EH (cell line): ENCODE measurements at regions not wholly inside any gene's neighbourhood (a gene's known extent, or its start where the extent isn't known, plus 50 kb on each side); places are given as distances from the start of the nearest gene placed in this dataset.
"Not testable (repeated sequence)": the region's sequence is repeated elsewhere in the genome, so short reads cannot be mapped to it uniquely, and the experiment has no call there.

ENCODE experiments used
- DNase-seq: peaks from one replicate; pipeline ENCODE4 v3.0.0-alpha.2; 2015; ENCODE audit warnings: low read depth

GRCh38 chrX:97858592-97858991 lies 974.9 kb downstream of the RPA4 start:
- peak; percentile 27 for DNase-seq

- peak; percentile 59 for DNase-seq
Observed at GRCh38 chrX:97860226-97860625, 976.5 kb downstream of the RPA4 start.

- DNase-seq: no peak
Observed at GRCh38 chrX:97863261-97863660, 979.6 kb downstream of the RPA4 start.

DNA sequence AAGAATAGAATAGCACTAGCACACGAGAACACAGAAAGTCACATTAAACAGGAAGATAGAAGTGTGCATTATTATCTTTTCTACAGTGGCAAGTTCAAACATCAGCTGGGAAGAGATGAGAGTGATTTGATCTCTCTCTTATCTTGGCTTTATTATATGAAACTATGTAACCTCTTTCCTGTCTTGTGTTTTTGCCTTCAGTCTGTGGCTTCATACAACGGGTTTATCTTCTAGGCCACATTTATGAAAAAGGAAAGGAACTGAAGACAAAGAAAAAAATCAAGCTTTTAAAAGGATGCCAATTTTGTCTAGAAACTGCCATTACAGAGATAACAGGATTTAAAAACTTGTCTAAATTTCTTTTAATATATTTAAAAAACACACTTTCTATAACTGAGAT lies 983.6 kb downstream of the RPA4 start:
- DNase-seq: no peak

- DNase-seq: peak; percentile 69
Observed at GRCh38 chrX:97876697-97877407, 993.1 kb downstream of the RPA4 start.

DNA sequence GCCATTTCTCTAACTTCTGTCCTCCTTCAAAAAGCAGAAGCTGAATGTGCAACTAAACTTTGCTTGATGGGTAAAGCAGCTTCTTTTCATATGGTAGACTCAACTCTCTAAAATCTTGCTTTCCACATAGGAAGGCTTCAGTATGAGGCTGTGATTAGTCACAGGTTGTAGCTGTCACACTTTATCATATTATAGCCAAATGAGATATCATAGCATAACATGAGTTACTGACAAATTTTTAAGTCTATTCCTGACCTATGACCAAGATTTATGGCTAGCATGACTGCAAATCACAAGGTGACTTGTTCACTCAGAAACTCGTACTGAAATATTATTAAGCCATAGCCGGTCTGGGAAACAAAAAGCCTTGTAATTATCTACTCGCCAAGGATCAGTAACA lies 998.6 kb downstream of the RPA4 start:
- DNase-seq: peak; percentile 15

DNA sequence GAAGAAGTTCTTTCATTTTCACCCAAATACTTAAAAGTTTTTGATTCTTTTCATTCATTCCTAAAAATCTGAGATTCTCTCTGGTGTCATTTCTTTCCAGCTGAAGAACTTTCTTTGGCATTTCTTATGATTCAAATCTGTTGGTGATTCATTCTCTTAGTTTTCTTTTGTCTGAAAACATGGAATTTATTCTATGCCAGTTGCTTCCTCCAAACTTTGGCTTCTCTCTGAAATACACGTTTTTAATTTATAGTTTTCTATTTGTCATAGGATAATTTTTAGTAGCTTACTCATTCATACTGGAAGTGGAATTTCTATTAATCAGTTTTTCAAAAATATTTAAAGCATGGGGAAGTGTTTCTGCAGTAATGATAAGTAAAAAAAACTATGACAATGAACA lies 1012.0 kb downstream of the RPA4 start:
- peak; percentile 73 for DNase-seq

DNA sequence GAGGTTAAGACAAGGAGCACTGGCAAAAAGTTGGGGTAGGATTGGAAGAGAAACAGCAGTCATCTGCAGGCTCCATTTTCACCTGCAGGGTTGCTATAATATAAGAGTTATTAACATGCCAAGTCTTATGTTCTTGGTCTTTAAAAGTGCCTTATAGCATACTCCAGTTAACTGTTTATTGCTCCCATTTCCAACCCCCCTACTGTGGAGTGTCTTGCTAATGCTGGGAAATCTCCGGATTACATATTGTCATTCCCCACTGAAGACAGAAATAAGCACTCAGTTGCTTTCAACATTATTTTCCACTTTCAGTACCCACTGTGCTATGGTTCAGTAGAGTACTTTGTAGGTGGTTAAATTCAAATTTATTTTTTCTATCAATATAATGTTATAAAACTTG lies 1014.3 kb downstream of the RPA4 start:
- DNase-seq: no peak

GRCh38 chrX:97898798-97899197 lies 1015.1 kb downstream of the RPA4 start:
- DNase-seq: peak; percentile 74

GRCh38 chrX:97907791-97908190 lies 1024.1 kb downstream of the RPA4 start:
- DNase-seq: no peak

DNA sequence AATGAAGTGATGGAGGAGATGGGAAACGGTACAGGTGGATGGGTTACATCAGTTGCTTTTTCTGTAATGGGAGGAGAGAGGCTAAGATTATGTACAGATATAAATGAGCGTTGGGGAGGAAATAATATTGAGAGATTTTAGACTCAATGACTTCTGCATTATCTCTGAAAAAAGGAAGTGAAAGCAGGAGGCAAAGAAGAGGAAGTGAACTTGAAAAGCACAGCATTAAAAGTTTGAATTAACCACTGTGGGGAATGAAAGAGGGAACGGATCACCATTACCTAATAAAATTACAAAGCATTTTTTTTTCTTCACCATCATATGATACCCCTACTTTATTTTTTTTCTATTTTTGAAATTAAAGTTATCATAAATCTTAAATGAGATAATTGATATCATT lies 1025.5 kb downstream of the RPA4 start:
- no peak for DNase-seq

GRCh38 chrX:97915390-97915789 lies 1031.7 kb downstream of the RPA4 start:
- DNase-seq: not testable (repeated sequence)

- not testable (repeated sequence) for DNase-seq
Observed at GRCh38 chrX:97921223-97921622, 1037.5 kb downstream of the RPA4 start.

GRCh38 chrX:97931586-97931985 lies 1047.9 kb downstream of the RPA4 start:
- DNase-seq: no peak

DNA sequence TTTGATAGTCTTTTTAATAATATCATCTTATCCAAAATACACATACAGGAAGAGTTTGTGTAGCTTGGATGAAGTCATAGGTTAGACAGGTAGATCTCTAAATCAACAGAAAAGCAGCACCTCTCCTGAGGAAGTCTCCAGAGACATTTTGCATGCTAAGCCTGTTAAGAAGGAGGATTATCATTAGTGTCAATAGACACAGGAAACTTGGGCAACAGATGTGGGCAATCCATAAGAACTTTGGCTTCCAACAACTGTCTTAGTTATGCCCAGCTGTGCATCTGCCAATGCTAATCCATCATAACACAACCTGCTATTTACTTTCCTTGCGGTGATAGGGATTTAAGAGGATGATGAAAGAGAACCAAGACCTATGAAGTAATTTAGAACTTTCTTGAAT lies 1052.6 kb downstream of the RPA4 start:
- DNase-seq: no peak

DNA sequence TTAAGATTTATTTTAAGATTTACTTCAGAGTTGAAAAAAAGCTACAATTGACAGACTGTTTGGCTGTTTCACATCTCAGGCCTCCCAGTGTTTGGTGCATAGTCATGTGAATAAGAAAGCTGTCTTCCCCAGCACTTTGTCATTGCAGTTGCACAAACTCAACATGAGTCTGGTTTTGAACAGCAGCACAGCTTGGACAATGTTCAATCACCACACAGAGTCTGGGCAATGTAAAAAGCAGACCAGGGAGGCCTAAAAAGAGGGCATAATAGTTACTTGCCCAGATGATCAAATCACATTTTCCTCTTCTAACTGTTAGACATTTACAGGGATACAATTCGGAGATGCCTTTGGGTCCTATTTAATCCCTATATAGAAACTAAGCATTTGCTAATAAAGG lies 1055.0 kb downstream of the RPA4 start:
- no peak for DNase-seq

- peak; percentile 7 for DNase-seq
Observed at GRCh38 chrX:97968376-97969163, 1084.9 kb downstream of the RPA4 start.

DNA sequence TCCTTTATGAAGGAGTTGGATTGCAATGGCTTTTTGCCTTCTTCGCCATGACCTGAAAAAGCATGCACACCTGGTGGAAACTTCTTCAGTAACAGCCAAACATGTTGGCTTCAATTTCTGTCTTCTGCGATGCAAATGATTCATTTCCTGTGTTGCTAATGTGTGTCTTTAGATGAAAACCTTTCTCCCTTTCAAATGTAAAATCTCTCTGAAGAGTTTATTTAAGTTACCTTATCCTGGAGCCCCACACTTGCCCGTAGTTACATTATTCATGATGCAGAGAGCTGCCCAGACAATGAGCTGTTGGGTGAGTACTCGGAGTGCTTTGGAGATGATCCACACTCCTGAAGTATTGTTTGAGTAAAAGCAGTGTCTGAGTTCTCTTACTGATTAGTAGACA lies 1100.9 kb downstream of the RPA4 start:
- peak; percentile 1 for DNase-seq

DNA sequence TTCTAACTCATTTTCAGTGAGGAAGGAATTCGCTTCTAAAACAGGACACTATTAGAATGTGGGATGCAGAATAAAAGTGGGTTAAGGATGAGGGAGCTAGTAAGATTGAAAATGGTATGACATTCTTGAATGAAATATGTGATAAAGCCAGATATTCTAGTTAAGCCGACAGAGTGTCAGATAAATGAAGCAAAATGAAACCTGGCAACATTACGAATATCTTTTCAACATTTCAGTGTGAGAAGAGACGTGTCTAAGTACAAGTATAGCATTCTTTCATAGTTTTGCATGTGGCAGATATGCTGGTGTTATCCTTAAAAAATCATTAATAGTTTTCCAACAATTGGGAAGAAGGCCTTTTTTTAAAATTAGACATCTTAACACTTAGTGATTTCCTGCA lies 1101.4 kb downstream of the RPA4 start:
- no peak for DNase-seq

GRCh38 chrX:97987979-97988378 lies 1104.3 kb downstream of the RPA4 start:
- DNase-seq: no peak

DNA sequence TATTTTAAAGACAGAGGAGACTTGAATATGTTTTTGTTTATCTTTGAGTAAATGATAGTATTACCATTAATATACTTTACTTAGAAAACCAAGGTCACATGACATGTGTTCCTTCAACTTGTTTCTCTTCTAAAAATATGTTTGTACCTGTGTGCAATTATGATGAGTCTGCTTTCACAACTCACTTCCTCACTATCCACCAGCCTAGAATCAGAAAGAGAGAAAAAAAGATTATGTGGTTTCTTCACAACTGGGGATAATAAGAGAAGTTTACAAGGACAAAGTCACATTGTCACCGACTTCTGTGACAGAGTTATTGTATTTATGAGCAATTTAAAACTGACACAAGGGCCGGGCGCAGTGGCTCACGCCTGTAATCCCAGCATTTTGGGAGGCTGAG lies 1112.1 kb downstream of the RPA4 start:
- DNase-seq: no peak

DNA sequence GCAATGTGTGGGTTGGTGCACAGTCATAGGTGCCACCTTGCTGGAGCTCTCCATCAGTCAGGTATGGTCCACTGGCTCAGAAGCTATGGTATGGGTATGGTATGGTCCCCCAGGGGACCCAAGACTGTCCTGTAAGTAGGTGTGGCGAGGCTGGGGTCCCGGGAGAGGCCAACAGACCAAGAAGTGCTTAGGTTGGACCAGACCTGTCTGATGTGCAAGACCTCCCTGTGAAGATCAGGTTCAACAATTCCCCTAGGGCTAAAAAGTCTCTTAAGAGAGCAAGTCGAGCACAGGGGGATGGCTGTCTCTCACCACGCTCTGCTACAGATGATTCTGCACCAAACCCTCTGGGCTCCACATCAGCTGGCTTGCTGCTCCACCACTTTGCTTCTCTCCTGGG lies 1145.0 kb downstream of the RPA4 start:
- DNase-seq: no peak

DNA sequence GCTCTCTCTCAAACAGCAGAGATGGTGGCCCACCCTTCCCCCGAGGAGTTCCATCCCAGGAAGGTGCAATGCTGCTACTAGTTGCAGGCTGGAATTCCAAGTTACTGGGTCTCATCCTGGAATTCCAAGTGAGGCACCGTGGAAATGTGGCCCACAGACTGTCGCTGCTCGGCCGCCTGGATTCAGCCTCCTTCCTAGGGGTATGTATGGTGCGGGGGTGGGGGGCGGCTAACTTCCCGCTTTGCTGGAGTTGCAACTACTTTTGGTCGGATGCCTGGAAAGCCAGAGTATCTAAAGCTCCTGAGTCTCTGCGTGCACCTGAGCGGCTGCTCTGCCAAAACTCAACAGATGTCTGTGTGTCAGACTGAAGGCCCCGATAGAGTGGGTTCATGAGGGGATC lies 1146.2 kb downstream of the RPA4 start:
- DNase-seq: no peak

GRCh38 chrX:98057176-98057575 lies 1173.5 kb downstream of the RPA4 start:
- DNase-seq: no peak
